NCI-H2029 (cell line): ENCODE measurements at regions not wholly inside any gene's neighbourhood (a gene's known extent, or its start where the extent isn't known, plus 50 kb on each side); places are given as distances from the start of the nearest gene placed in this dataset.

Experiments
- DNase-seq: peaks from one replicate; lab custom pipeline; 2025; lab: John Stamatoyannopoulos, UW

DNA sequence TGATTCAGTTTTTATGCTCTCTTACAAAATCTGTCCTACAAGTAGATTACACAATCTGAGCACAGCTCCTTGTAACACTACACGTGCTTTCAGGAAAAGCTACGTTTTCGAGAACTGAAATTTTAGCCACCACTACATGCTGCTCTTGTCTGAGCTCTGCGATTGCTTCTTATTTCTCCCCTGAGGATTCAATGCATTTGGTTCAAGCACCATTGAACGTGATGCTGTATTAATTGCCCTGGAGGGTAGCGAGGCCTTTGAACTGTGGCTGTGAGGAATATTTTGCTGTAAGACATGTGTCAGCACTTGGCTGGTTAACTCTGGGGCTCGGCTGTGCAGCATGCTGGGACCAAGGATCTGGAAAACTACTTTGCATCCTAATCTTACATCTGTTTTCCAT lies 405.8 kb downstream of the EPHA4 start:
- DNase-seq = no peak

- DNase-seq = no peak
Observed at GRCh38 chr2:221167561-221167960, 404.5 kb downstream of the EPHA4 start.

GRCh38 chr2:221169724-221170123 lies 402.4 kb downstream of the EPHA4 start:
- DNase-seq = no peak

GRCh38 chr2:221170548-221170947 lies 401.6 kb downstream of the EPHA4 start:
- no peak for DNase-seq

- no peak for DNase-seq
Observed at GRCh38 chr2:221176667-221177066, 395.4 kb downstream of the EPHA4 start.

DNA sequence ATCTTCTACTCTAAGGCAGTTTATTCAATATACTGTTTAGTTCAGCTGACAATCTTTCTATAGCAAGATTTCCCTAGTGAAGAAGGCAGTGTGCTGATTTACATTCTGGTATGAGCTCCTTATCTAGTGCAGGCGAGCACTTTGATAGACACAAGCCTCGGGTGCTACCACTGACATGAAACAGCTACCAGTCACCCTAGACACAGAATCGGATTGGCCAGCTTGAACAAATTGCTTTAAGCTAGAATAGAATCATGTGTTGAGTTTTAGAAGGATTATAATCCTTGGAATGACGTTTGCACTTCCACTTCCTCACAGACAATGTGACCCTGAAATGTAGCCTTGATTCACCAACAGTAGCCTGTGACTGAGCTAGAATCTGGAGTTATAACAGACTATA lies 394.0 kb downstream of the EPHA4 start:
- DNase-seq = no peak

DNA sequence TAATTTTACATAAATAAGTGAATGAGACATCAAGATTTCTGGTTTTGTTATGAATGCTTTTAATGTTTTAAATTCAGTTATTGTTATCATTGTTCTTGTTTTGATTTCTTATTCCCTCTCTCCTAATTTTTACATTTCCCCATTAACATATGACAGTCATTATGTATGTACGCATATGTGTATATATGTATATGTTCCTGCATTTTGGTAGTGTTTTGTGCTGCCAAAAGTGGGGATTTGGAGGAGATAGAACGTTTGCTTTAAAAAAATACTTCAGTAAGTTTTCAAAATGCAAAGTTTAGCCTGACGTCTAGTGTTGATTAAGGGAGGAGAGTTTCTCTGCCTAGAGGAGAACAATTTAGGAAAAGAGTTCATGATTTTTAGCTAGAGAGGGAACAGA lies 385.2 kb downstream of the EPHA4 start:
- no peak for DNase-seq

GRCh38 chr2:221189431-221190067 lies 382.6 kb downstream of the EPHA4 start:
- DNase-seq = no peak

DNA sequence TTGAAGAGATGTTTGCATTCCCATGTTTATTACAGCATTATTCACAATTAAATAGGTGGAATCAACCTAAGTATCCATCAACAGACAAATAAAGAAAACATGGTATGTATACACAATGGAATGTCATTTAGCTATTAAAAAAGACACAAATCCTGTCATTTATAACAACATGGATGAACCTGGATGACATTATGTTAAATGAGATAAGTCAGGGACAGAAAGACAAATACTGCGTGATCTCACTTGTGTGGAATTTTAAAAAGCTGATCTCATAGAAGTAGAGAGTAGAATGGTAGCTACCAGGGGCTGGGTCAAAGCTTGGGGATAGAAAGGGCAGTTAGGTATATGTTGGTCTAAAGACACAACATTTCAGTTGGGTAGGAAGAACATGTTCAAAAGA lies 376.3 kb downstream of the EPHA4 start:
- no peak for DNase-seq

DNA sequence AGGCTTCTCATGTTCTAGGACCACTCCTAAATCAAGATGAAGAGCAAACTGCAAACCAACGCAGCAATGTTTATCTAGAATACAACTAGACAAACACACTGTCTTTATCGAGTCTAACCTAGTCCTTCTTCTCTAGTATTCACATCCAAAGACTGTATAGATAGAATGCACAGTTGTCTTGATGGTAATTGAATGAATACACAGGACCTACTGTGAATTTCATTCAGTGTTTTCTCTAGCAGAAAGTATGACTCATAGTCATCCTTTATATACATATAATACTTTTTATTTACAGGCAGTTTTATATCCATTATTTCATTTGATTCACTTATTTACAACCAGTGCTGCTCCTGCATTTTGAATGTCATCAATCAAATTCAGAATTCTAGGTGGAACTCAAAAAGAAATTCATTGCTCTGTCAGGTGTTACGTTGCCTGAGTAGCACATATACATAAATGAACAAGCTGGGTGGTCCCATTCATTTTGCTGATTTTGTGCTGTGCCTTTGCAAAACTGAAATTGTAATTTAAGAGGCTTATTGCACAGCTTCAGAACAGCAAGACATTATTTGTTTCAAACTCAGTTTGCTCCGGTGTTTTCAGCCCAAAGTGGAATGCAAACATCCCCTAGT lies 374.8 kb downstream of the EPHA4 start:
- no peak for DNase-seq

DNA sequence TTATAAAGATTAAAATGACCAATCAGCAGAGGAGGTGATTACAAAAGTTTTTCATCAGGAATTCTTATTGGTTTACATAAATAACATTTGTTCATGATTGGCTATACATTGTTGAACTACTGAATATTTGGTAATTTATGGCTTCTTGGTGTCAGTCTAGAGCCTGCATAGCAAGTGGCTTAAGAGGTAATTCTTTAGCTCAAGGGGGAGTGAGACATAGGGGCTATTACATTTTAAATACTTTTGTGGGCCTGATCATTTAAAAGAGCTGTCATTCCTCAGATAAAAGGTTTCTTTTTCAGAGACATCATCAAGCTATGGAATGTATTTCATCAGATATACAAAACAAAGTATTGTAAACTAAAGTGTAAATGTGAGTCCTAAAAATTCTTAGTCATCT lies 373.8 kb downstream of the EPHA4 start:
- DNase-seq = no peak

- peak; percentile 18 for DNase-seq
Observed at GRCh38 chr2:221200184-221200839, 371.8 kb downstream of the EPHA4 start.

GRCh38 chr2:221202431-221202830 lies 369.7 kb downstream of the EPHA4 start:
- no peak for DNase-seq

- peak; percentile 6 for DNase-seq
Observed at GRCh38 chr2:221203125-221203524, 369.0 kb downstream of the EPHA4 start.

DNA sequence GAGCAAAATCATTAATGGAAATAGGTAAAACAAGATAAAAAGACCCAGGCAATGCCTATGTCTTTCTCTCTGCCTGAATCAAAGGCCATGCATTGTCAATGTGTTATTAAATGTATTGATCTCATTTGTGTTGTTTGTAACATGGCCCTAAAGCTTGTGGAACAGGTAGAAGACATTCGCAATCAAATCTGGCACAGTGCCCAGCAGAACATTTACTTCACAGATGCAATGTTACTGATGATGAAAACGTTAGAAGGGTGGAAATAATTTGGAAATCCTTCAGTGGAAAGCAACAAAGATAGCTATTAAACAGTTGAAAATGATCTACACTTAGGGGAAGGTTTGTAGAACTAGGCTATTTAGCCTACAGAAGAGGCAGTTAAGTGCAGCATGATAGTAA lies 368.2 kb downstream of the EPHA4 start:
- DNase-seq = peak; percentile 17

DNA sequence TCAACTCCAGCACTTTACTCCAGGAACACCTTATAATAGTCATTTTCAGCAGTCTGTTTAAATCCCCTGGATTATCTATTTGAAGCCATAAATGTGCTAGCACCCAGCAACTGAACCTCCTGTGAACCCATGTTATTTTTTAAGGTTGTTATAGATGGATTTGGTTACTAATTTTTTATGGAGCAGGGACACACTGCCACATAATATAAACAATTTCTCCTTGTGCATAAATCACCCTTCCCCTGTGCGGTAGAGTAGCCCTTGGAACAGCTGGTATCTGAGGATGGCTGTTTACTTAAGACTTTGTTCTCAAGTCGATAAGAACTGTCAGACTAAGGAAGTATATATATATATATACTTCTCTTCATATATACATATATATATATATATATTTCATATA lies 367.4 kb downstream of the EPHA4 start:
- no peak for DNase-seq

GRCh38 chr2:221205103-221205673 lies 366.9 kb downstream of the EPHA4 start:
- DNase-seq = peak; percentile 2

GRCh38 chr2:221210686-221211085 lies 361.4 kb downstream of the EPHA4 start:
- no peak for DNase-seq

DNA sequence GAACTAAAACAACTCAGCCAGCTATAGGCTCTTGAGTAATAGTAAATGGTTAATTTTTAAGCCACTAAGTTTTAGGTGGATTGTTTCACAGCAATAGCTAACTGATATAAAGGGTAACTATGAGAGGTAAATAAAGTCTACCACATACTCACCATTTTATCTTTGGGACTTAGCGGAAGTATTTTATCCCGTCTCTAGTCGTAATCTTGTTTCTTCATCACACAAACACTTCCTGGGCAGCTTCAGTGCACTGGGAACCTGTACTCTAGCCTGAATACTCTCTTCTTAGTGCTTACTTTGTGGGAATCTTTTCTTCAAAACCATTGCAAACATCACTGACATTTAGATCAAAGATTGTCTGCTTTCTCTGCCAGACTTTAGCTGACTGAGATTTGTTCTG lies 360.5 kb downstream of the EPHA4 start:
- DNase-seq = no peak

GRCh38 chr2:221212105-221212504 lies 360.0 kb downstream of the EPHA4 start:
- DNase-seq = no peak

- DNase-seq = no peak
Observed at GRCh38 chr2:221215487-221215886, 356.6 kb downstream of the EPHA4 start.

DNA sequence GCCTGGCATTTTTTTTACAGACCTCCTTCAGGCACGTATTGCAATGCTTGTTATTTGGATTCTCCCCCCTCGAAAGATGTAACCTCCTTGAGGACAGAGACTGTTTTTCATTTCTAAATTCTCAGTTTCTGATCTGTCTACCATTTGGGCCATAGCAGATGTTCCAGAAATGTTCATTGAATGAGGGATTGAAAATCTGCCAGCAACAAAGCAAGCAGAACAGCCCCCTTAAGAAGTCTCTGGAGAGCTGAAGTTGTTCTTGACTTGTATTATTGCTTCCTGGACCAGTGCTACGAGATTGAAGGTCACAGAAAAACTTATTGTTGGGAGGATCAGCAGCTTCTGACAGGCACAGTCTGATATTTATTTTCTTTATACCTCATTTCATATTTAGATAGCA lies 355.5 kb downstream of the EPHA4 start:
- DNase-seq = no peak

- DNase-seq = no peak
Observed at GRCh38 chr2:221225752-221226151, 346.4 kb downstream of the EPHA4 start.
